Neural progenitor cell (in vitro differentiated cells): ENCODE measurements at regions not wholly inside any gene's neighbourhood (a gene's known extent, or its start where the extent isn't known, plus 50 kb on each side); places are given as distances from the start of the nearest gene placed in this dataset.

Experiments
- DNase-seq: peaks from one replicate; pipeline ENCODE4 v3.0.0-alpha.2; 2016; ENCODE audit warnings: low spot score
- H2AFZ ChIP-seq: fragments of 200-600 bp; sonication (generic); replicated peaks from 2 replicates; pipeline ENCODE4 v1.6.1; 2016; ENCODE audit warnings: antibody characterized with exemption
- H3F3A ChIP-seq: fragments of 200-600 bp; sonication (generic); 2 replicates; pipeline ENCODE4 v1.6.1; 2016; ENCODE audit warnings: antibody characterized with exemption, low read depth
- H3K27ac ChIP-seq: fragments of 200-600 bp; sonication (generic); 2 replicates; pipeline ENCODE4 v1.5.1; 2016; ENCODE audit warnings: mild to moderate bottlenecking
- H3K27me3 ChIP-seq: fragments of 200-600 bp; sonication (generic); 2 replicates; pipeline ENCODE4 v1.6.1; 2016; ENCODE audit warnings: mild to moderate bottlenecking, moderate library complexity
- H3K36me3 ChIP-seq: fragments of 200-600 bp; sonication (generic); 2 replicates; pipeline ENCODE4 v1.5.1; 2016
- H3K4me1 ChIP-seq: fragments of 200-600 bp; sonication (generic); 2 replicates; pipeline ENCODE4 v1.6.1; 2016; ENCODE audit warnings: mixed run types
- H3K4me2 ChIP-seq: fragments of 200-600 bp; sonication (generic); 2 replicates; pipeline ENCODE4 v1.6.1; 2016
- H3K4me3 ChIP-seq: fragments of 200-600 bp; sonication (generic); 2 replicates; pipeline ENCODE4 v1.5.1; 2016
- H3K79me2 ChIP-seq: fragments of 200-600 bp; sonication (generic); 2 replicates; pipeline ENCODE4 v1.6.1; 2016; ENCODE audit warnings: low read depth
- H3K9ac ChIP-seq: fragments of 200-600 bp; sonication (generic); 2 replicates; pipeline ENCODE4 v1.6.1; 2016
- H3K9me3 ChIP-seq: fragments of 200-600 bp; sonication (generic); 2 replicates; pipeline ENCODE4 v1.5.1; 2016; ENCODE audit warnings: low read depth
- H4K20me1 ChIP-seq: fragments of 200-600 bp; sonication (generic); 2 replicates; pipeline ENCODE4 v1.6.1; 2016; ENCODE audit warnings: low read depth
- H3K27ac Mint-ChIP-seq: 3 replicates; pipeline ENCODE4 v1.8.0; 2021; ENCODE audit warnings: mixed read lengths
- H3K27me3 Mint-ChIP-seq: 2 replicates; pipeline ENCODE4 v1.8.0; 2022; ENCODE audit warnings: low read depth, mild to moderate bottlenecking, inconsistent platforms, moderate library complexity, mixed read lengths; ENCODE audit not compliant: insufficient read depth
- H3K36me3 Mint-ChIP-seq: 3 replicates; pipeline ENCODE4 v1.8.0; 2021; ENCODE audit warnings: mixed read lengths
- H3K4me1 Mint-ChIP-seq: 3 replicates; pipeline ENCODE4 v1.8.0; 2021; ENCODE audit warnings: mixed read lengths
- H3K4me3 Mint-ChIP-seq: 3 replicates; pipeline ENCODE4 v1.8.0; 2021; ENCODE audit warnings: mild to moderate bottlenecking, moderate library complexity, mixed read lengths
- H3K9me3 Mint-ChIP-seq: 3 replicates; pipeline ENCODE4 v1.8.0; 2020; ENCODE audit warnings: mixed read lengths
- CTCF ChIP-seq: fragments of 200-600 bp; sonication (generic); IDR thresholded peaks from 2 replicates; pipeline ENCODE4 v1.5.1; 2017; ENCODE audit warnings: antibody characterized with exemption, mild to moderate bottlenecking
- EZH2 ChIP-seq: fragments of 200-600 bp; sonication (generic); IDR thresholded peaks from 2 replicates; pipeline ENCODE4 v1.6.1; 2017; ENCODE audit warnings: antibody characterized with exemption, mild to moderate bottlenecking, moderate library complexity
- EZH2phosphoT487 ChIP-seq: fragments of 200-600 bp; sonication (generic); IDR thresholded peaks from 2 replicates; pipeline ENCODE4 v1.6.1; 2017; ENCODE audit warnings: antibody characterized with exemption

GRCh38 chr22:48619721-48620120 lies 1208.0 kb downstream of the BRD1 start:
- Mint-ChIP-seq H3K4me3 (no peak overlapping the region), H3K27me3 (peaks cover 7% of the 10 kb centered on the region), H3K27ac (no peak overlapping the region), H3K36me3 (no peaks in the 10 kb centered on the region), H3K4me1 (peaks cover 3% of the 10 kb centered on the region), H3K9me3 (no peaks in the 10 kb centered on the region)
- Histone ChIP-seq H3K4me1 (no peaks in the 10 kb centered on the region), H3K4me2 (no peak overlapping the region), H3K27me3 (no peaks in the 10 kb centered on the region), H3K27ac (no peak overlapping the region), H3K36me3 (no peaks in the 10 kb centered on the region), H2AFZ (no peak overlapping the region), H3K9me3 (no peaks in the 10 kb centered on the region), H3K9ac (no peak overlapping the region), H4K20me1 (peaks cover 13% of the 10 kb centered on the region), H3K4me3 (no peak overlapping the region), H3F3A (no peaks in the 10 kb centered on the region), H3K79me2 (no peaks in the 10 kb centered on the region)
- TF ChIP-seq EZH2 (no peak), EZH2phosphoT487 (no peak), CTCF (no peak)
- no peak for DNase-seq

- no peaks in the 10 kb centered on the region for H3K9me3 ChIP-seq
- H3K79me2 ChIP-seq: no peaks in the 10 kb centered on the region
- H3F3A ChIP-seq: no peaks in the 10 kb centered on the region
- H3K27ac ChIP-seq: no peak overlapping the region
- peaks cover 3% of the 10 kb centered on the region for H3K4me1 Mint-ChIP-seq
- H3K27ac Mint-ChIP-seq: no peak overlapping the region
- no peak overlapping the region for H3K4me3 ChIP-seq
- H3K9me3 Mint-ChIP-seq: no peaks in the 10 kb centered on the region
- H3K9ac ChIP-seq: no peak overlapping the region
- no peaks in the 10 kb centered on the region for H3K36me3 Mint-ChIP-seq
- no peak overlapping the region for H3K4me2 ChIP-seq
- TF ChIP-seq EZH2phosphoT487 (no peak), CTCF (no peak), EZH2 (no peak)
- H4K20me1 ChIP-seq: peaks cover 10% of the 10 kb centered on the region
- H3K4me3 Mint-ChIP-seq: no peak overlapping the region
- H3K4me1 ChIP-seq: no peaks in the 10 kb centered on the region
- H3K27me3 Mint-ChIP-seq: peaks cover 7% of the 10 kb centered on the region
- no peak for DNase-seq
- H2AFZ ChIP-seq: no peak overlapping the region
- no peaks in the 10 kb centered on the region for H3K36me3 ChIP-seq
- H3K27me3 ChIP-seq: no peaks in the 10 kb centered on the region
Measured at GRCh38 chr22:48618326-48618725, 1209.3 kb downstream of the BRD1 start.

- no peaks in the 10 kb centered on the region for H3K4me1 ChIP-seq
- no peak overlapping the region for H3K9ac ChIP-seq
- no peaks in the 10 kb centered on the region for H3K79me2 ChIP-seq
- Mint-ChIP-seq H3K4me1 (peaks cover 8% of the 10 kb centered on the region), H3K4me3 (no peak overlapping the region), H3K27ac (no peak overlapping the region), H3K9me3 (no peaks in the 10 kb centered on the region), H3K36me3 (no peaks in the 10 kb centered on the region), H3K27me3 (peaks cover 7% of the 10 kb centered on the region)
- H3K4me2 ChIP-seq: no peak overlapping the region
- no peaks in the 10 kb centered on the region for H3K27me3 ChIP-seq
- H4K20me1 ChIP-seq: peaks cover 14% of the 10 kb centered on the region
- no peak overlapping the region for H3K27ac ChIP-seq
- TF ChIP-seq EZH2phosphoT487 (no peak), EZH2 (no peak)
- no peaks in the 10 kb centered on the region for H3F3A ChIP-seq
- no peaks in the 10 kb centered on the region for H3K36me3 ChIP-seq
- H2AFZ ChIP-seq: no peak overlapping the region
- H3K9me3 ChIP-seq: no peaks in the 10 kb centered on the region
- H3K4me3 ChIP-seq: no peak overlapping the region
- no peak for DNase-seq
Measured at GRCh38 chr22:48616656-48617055, 1211.0 kb downstream of the BRD1 start.

- Histone ChIP-seq H3F3A (no peaks in the 10 kb centered on the region), H3K9me3 (no peaks in the 10 kb centered on the region), H3K4me1 (no peaks in the 10 kb centered on the region), H3K27ac (no peak overlapping the region), H3K36me3 (no peaks in the 10 kb centered on the region), H2AFZ (no peak overlapping the region), H4K20me1 (peaks cover 14% of the 10 kb centered on the region), H3K27me3 (no peaks in the 10 kb centered on the region), H3K9ac (no peak overlapping the region), H3K79me2 (no peaks in the 10 kb centered on the region), H3K4me2 (no peak overlapping the region), H3K4me3 (no peak overlapping the region)
- no peak for DNase-seq
- Mint-ChIP-seq H3K27ac (no peak overlapping the region), H3K36me3 (peaks cover 2% of the 10 kb centered on the region), H3K9me3 (no peaks in the 10 kb centered on the region), H3K27me3 (peaks cover 7% of the 10 kb centered on the region), H3K4me3 (no peak overlapping the region), H3K4me1 (peaks cover 11% of the 10 kb centered on the region)
- no peak for TF ChIP-seq CTCF
- no peak for TF ChIP-seq EZH2phosphoT487
- TF ChIP-seq EZH2: no peak
Measured at GRCh38 chr22:48615171-48616008, 1212.3 kb downstream of the BRD1 start.
